ENCODE measurements at regions not wholly inside any gene's neighbourhood (a gene's known extent, or its start where the extent isn't known, plus 50 kb on each side); places are given as distances from the start of the nearest gene placed in this dataset.

DNA sequence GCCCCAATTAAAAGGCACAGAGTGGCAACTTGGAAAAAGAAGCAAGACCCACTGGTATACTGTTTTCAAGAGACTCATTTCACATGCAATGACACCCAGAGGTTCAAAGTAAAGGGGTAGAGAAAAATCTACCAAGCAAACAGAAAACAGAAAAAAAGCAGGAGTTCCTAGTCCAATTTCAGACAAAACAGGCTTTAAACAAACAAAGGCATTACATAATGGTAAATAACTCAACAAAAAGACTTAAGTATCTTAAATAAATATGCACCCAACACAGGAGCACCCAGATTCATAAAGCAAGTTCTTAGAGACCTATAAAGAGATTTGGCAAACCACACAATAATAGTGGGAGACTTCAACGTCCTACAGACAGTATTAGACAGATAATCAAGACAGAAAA, 215.8 kb downstream of the SLCO4C1 start:
- TF ChIP-seq, protein P1, sequence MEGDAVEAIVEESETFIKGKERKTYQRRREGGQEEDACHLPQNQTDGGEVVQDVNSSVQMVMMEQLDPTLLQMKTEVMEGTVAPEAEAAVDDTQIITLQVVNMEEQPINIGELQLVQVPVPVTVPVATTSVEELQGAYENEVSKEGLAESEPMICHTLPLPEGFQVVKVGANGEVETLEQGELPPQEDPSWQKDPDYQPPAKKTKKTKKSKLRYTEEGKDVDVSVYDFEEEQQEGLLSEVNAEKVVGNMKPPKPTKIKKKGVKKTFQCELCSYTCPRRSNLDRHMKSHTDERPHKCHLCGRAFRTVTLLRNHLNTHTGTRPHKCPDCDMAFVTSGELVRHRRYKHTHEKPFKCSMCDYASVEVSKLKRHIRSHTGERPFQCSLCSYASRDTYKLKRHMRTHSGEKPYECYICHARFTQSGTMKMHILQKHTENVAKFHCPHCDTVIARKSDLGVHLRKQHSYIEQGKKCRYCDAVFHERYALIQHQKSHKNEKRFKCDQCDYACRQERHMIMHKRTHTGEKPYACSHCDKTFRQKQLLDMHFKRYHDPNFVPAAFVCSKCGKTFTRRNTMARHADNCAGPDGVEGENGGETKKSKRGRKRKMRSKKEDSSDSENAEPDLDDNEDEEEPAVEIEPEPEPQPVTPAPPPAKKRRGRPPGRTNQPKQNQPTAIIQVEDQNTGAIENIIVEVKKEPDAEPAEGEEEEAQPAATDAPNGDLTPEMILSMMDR (conservative IDR thresholded peaks at IDR 0.05; ENCODE audit: low read depth, low read length), result no peak
- TF ChIP-seq EZH2 (IDR thresholded peaks at IDR 0.05; ENCODE audit: borderline replicate concordance, low read depth, low read length, poor library complexity, severe bottlenecking), result no peak

Measured in A673 (cell line).